ENCODE measurements at regions not wholly inside any gene's neighbourhood (a gene's known extent, or its start where the extent isn't known, plus 50 kb on each side); places are given as distances from the start of the nearest gene placed in this dataset.

DNA sequence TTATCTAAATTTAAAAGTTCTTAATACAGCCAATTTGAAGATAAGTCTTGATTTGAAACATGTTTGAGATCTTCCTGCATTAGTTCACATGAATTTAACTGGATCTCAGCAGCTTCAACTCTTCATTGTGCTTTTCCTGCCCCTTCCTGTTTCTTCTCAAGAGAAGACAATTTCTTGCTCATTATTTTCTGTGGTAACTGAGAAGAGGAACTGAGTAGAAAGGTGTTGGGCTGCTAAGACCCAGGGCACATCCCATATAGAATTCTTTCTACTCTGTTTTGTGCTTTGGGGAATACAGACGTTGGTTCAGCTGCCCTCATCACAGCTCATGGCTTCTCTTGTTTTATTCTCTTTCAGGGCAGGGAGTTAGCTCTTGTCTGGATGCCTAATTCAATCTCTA, 110.2 kb downstream of the SNAPC1 start:
- H3K9me3 ChIP-seq = peaks cover 0 to 18% (median 4%) of the 10 kb centered on the region in 12 donors
- peaks cover 0 to 29% (median 0%) of the 10 kb centered on the region in 9 donors for H3K27me3 ChIP-seq
- peaks cover 0 to 10% (median 0%) of the 10 kb centered on the region in 12 donors for H3K4me1 ChIP-seq
- H3K27ac ChIP-seq = no peak overlapping the region
- no peaks in the 10 kb centered on the region for H3K36me3 ChIP-seq
- intact Hi-C loops (cut with DNase I) = no loop called here
- DNase-seq (no peak), ATAC-seq (no peak)
- 58 to 65% (median 62%) methylated on average over 1 of the region's 1 CpG for WGBS, 4 donors
- TF ChIP-seq, protein P1, sequence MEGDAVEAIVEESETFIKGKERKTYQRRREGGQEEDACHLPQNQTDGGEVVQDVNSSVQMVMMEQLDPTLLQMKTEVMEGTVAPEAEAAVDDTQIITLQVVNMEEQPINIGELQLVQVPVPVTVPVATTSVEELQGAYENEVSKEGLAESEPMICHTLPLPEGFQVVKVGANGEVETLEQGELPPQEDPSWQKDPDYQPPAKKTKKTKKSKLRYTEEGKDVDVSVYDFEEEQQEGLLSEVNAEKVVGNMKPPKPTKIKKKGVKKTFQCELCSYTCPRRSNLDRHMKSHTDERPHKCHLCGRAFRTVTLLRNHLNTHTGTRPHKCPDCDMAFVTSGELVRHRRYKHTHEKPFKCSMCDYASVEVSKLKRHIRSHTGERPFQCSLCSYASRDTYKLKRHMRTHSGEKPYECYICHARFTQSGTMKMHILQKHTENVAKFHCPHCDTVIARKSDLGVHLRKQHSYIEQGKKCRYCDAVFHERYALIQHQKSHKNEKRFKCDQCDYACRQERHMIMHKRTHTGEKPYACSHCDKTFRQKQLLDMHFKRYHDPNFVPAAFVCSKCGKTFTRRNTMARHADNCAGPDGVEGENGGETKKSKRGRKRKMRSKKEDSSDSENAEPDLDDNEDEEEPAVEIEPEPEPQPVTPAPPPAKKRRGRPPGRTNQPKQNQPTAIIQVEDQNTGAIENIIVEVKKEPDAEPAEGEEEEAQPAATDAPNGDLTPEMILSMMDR (IDR thresholded peaks at IDR 0.05) = no peak
- TF ChIP-seq POLR2A (IDR thresholded peaks at IDR 0.05) = no peak
- H3K4me3 ChIP-seq = no peak overlapping the region

DNA sequence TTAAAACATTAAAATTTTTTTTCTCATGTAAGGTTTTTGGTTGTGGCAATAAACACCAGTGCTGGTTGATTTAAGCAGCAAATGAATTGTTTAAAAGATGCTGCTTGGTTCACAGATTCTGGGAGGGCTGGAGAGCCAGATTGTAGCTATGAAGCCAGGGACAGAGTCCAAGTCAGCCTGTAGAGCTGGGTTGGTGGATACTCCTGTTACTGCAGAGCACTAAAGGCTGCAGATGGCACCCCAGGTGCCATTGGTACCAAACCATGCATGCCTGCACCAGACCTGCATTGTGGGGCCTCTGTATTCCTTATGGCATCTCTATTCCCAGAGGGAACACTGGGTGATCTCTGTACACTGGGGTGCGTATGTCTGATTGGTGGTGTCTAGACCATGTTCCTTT, 113.3 kb downstream of the SNAPC1 start:
- intact Hi-C loops (cut with DNase I) = no loop called here
- Histone ChIP-seq H3K4me1 (peaks cover 0 to 10% (median 0%) of the 10 kb centered on the region in 12 donors), H3K4me3 (no peak overlapping the region), H3K36me3 (no peaks in the 10 kb centered on the region), H3K9me3 (peaks cover 0 to 11% (median under 1%) of the 10 kb centered on the region in 12 donors), H3K27me3 (peaks cover 0 to 33% (median 0%) of the 10 kb centered on the region in 9 donors), H3K27ac (no peak overlapping the region)
- ATAC-seq (no peak), DNase-seq (no peak)
- TF ChIP-seq, protein P1 (IDR thresholded peaks at IDR 0.05) = no peak
- no peak for TF ChIP-seq POLR2A (IDR thresholded peaks at IDR 0.05)
- 88 to 100% (median 94%) methylated on average over 1 of the region's 1 CpG for WGBS, 4 donors

DNA sequence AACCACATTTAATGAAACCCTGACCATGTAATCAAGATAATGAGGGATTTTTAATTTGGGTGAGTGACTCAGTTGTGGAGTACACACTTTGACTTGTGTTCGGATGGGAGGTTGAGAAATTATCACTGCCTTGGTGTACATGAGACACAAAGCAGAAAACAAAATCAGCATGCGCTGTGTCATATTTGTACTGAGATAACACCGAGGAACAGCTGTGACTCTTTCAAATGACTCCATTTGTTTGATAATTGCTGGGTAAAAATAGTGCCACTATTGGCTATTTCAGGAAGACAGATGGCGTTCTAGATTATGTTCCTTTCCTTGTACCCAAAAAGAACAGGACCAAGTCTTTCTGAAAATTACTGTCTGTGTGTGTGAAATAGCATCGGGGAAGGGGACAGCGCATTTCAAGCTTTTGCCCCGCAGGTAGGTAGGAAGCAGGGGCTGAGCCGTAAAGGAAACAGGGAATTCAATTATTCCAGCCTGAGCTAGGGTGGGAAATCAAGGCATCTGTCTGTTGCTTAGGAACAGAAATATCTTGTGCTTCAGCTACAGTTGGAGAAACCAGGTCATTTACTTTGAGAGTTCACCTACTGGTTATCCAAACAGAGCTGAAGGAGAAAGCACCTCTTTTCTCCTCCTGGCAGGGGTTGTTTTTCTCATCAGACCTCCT, 114.3 kb downstream of the SNAPC1 start:
- intact Hi-C loops (cut with DNase I) = no loop called here
- Histone ChIP-seq H3K36me3 (no peaks in the 10 kb centered on the region), H3K4me3 (no peak overlapping the region), H3K27me3 (peaks cover 0 to 33% (median 0%) of the 10 kb centered on the region in 9 donors), H3K4me1 (peaks cover 0 to 10% (median 0%) of the 10 kb centered on the region in 12 donors), H3K9me3 (peaks cover 0 to 2% (median 0%) of the 10 kb centered on the region in 12 donors), H3K27ac (no peak overlapping the region)
- WGBS, 4 donors = 35 to 49% (median 37%) methylated on average over 8 of the region's 8 CpGs
- TF ChIP-seq POLR2A (IDR thresholded peaks at IDR 0.05) = no peak
- TF ChIP-seq, protein P1 (IDR thresholded peaks at IDR 0.05) = no peak
- peak in 3 of 4 donors; percentile 57 to 82 (median 78) for ATAC-seq
- DNase-seq = no peak

- intact Hi-C loops (cut with DNase I) = no loop called here
- Histone ChIP-seq H3K27ac (no peak overlapping the region), H3K27me3 (peaks cover 0 to 33% (median 0%) of the 10 kb centered on the region in 9 donors), H3K9me3 (no peaks in the 10 kb centered on the region), H3K4me1 (peaks cover 0 to 10% (median 0%) of the 10 kb centered on the region in 12 donors), H3K36me3 (no peaks in the 10 kb centered on the region), H3K4me3 (no peak overlapping the region)
- ATAC-seq (no peak), DNase-seq (no peak)
- WGBS, 4 donors = 73 to 76% (median 74%) methylated on average over 6 of the region's 6 CpGs
- TF ChIP-seq, protein P1 (IDR thresholded peaks at IDR 0.05) = no peak
- no peak for TF ChIP-seq POLR2A (IDR thresholded peaks at IDR 0.05)
Observed at GRCh38 chr14:61877035-61877390, 114.8 kb downstream of the SNAPC1 start.

Data from heart left ventricle (tissue), 16 donors.